SK-N-SH (cell line): ENCODE measurements at regions not wholly inside any gene's neighbourhood (a gene's known extent, or its start where the extent isn't known, plus 50 kb on each side); places are given as distances from the start of the nearest gene placed in this dataset.

ENCODE experiments used
- FOXM1 ChIP-seq: IDR thresholded peaks from 2 replicates; pipeline ENCODE4 v1.4.0; 2012; ENCODE audit warnings: low read depth, mild to moderate bottlenecking
- POLR2AphosphoS5 ChIP-seq: IDR thresholded peaks from 2 replicates; pipeline ENCODE4 v1.6.1; 2012; ENCODE audit warnings: low read depth, low read length
- RAD21 ChIP-seq: IDR thresholded peaks from 2 replicates; pipeline ENCODE4 v1.6.1; 2012; ENCODE audit warnings: mild to moderate bottlenecking, low read length
- RFX5 ChIP-seq: IDR thresholded peaks from 2 replicates; pipeline ENCODE4 v1.6.1; 2012; ENCODE audit warnings: mild to moderate bottlenecking, improper control_type of control experiment, low read length
- SMC3 ChIP-seq: IDR thresholded peaks from 2 replicates; pipeline ENCODE4 v1.6.1; 2012; ENCODE audit warnings: low read depth, low read length, improper control_type of control experiment
- TAF1 ChIP-seq: IDR thresholded peaks from 2 replicates; pipeline ENCODE4 v1.6.1; 2012; ENCODE audit warnings: low read depth, mild to moderate bottlenecking, low read length, moderate library complexity, borderline replicate concordance
- TCF12 ChIP-seq: IDR thresholded peaks from 2 replicates; pipeline ENCODE4 v1.4.0; 2012
- TF ChIP-seq, protein P1 (sequence below): fragments of 200-600 bp; sonication (generic); IDR thresholded peaks from 2 replicates; pipeline ENCODE4 v1.6.1; 2017; ENCODE audit warnings: antibody characterized with exemption, mild to moderate bottlenecking, moderate library complexity
- TF ChIP-seq, protein P2 (sequence below): IDR thresholded peaks from 2 replicates; pipeline ENCODE4 v1.4.0; 2012; ENCODE audit warnings: low read depth, borderline replicate concordance
- TF ChIP-seq, protein P3 (sequence below): IDR thresholded peaks from 2 replicates; pipeline ENCODE4 v1.6.1; 2012; ENCODE audit warnings: mild to moderate bottlenecking, low read depth, low read length, moderate library complexity
- TF ChIP-seq, protein P4 (sequence below): IDR thresholded peaks from 2 replicates; pipeline ENCODE4 v1.4.0; 2012; ENCODE audit warnings: low read depth
- TF ChIP-seq, protein P5 (sequence below): fragments of 150-350 bp; IDR thresholded peaks from 2 replicates; pipeline ENCODE4 v1.6.1; 2017; ENCODE audit warnings: antibody characterized with exemption, low read length, low read depth, borderline replicate concordance

- TF ChIP-seq POLR2AphosphoS5 (no peak), FOXM1 (no peak), TAF1 (no peak), SMC3 (no peak), RAD21 (no peak), TCF12 (no peak), RFX5 (no peak)
- TF ChIP-seq, protein P1, sequence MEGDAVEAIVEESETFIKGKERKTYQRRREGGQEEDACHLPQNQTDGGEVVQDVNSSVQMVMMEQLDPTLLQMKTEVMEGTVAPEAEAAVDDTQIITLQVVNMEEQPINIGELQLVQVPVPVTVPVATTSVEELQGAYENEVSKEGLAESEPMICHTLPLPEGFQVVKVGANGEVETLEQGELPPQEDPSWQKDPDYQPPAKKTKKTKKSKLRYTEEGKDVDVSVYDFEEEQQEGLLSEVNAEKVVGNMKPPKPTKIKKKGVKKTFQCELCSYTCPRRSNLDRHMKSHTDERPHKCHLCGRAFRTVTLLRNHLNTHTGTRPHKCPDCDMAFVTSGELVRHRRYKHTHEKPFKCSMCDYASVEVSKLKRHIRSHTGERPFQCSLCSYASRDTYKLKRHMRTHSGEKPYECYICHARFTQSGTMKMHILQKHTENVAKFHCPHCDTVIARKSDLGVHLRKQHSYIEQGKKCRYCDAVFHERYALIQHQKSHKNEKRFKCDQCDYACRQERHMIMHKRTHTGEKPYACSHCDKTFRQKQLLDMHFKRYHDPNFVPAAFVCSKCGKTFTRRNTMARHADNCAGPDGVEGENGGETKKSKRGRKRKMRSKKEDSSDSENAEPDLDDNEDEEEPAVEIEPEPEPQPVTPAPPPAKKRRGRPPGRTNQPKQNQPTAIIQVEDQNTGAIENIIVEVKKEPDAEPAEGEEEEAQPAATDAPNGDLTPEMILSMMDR = no peak
- TF ChIP-seq, protein P2, sequence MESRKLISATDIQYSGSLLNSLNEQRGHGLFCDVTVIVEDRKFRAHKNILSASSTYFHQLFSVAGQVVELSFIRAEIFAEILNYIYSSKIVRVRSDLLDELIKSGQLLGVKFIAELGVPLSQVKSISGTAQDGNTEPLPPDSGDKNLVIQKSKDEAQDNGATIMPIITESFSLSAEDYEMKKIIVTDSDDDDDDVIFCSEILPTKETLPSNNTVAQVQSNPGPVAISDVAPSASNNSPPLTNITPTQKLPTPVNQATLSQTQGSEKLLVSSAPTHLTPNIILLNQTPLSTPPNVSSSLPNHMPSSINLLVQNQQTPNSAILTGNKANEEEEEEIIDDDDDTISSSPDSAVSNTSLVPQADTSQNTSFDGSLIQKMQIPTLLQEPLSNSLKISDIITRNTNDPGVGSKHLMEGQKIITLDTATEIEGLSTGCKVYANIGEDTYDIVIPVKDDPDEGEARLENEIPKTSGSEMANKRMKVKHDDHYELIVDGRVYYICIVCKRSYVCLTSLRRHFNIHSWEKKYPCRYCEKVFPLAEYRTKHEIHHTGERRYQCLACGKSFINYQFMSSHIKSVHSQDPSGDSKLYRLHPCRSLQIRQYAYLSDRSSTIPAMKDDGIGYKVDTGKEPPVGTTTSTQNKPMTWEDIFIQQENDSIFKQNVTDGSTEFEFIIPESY = no peak
- TF ChIP-seq, protein P3, sequence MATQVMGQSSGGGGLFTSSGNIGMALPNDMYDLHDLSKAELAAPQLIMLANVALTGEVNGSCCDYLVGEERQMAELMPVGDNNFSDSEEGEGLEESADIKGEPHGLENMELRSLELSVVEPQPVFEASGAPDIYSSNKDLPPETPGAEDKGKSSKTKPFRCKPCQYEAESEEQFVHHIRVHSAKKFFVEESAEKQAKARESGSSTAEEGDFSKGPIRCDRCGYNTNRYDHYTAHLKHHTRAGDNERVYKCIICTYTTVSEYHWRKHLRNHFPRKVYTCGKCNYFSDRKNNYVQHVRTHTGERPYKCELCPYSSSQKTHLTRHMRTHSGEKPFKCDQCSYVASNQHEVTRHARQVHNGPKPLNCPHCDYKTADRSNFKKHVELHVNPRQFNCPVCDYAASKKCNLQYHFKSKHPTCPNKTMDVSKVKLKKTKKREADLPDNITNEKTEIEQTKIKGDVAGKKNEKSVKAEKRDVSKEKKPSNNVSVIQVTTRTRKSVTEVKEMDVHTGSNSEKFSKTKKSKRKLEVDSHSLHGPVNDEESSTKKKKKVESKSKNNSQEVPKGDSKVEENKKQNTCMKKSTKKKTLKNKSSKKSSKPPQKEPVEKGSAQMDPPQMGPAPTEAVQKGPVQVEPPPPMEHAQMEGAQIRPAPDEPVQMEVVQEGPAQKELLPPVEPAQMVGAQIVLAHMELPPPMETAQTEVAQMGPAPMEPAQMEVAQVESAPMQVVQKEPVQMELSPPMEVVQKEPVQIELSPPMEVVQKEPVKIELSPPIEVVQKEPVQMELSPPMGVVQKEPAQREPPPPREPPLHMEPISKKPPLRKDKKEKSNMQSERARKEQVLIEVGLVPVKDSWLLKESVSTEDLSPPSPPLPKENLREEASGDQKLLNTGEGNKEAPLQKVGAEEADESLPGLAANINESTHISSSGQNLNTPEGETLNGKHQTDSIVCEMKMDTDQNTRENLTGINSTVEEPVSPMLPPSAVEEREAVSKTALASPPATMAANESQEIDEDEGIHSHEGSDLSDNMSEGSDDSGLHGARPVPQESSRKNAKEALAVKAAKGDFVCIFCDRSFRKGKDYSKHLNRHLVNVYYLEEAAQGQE = no peak
- TF ChIP-seq, protein P4, sequence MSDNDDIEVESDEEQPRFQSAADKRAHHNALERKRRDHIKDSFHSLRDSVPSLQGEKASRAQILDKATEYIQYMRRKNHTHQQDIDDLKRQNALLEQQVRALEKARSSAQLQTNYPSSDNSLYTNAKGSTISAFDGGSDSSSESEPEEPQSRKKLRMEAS = no peak
- TF ChIP-seq, protein P5, sequence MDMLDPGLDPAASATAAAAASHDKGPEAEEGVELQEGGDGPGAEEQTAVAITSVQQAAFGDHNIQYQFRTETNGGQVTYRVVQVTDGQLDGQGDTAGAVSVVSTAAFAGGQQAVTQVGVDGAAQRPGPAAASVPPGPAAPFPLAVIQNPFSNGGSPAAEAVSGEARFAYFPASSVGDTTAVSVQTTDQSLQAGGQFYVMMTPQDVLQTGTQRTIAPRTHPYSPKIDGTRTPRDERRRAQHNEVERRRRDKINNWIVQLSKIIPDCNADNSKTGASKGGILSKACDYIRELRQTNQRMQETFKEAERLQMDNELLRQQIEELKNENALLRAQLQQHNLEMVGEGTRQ = no peak
Measured at GRCh38 chr2:5473635-5474034, 218.5 kb upstream of the SOX11 start.
